Prostate gland (tissue), 2 donors: ENCODE measurements at regions not wholly inside any gene's neighbourhood (a gene's known extent, or its start where the extent isn't known, plus 50 kb on each side); places are given as distances from the start of the nearest gene placed in this dataset.
"Not testable (repeated sequence)": the region's sequence is repeated elsewhere in the genome, so short reads cannot be mapped to it uniquely, and the experiment has no call there.

Source experiments
- POLR2A ChIP-seq: fragments of 450-650 bp; IDR thresholded peaks from one replicate; pipeline ENCODE4 v1.6.1; 2016; ENCODE audit warnings: antibody characterized with exemption, mild to moderate bottlenecking
- TF ChIP-seq, protein P1 (sequence below), 4 experiments: fragments of 200-600 bp in 2 of 4; fragments of 450-650 bp in 2 of 4; sonication (generic) in 2 of 4; IDR thresholded peaks; 1 replicate in 3 of 4; 2 replicates in 1 of 4; pipeline ENCODE4 v1.5.1; 2016 to 2019; ENCODE audit warnings: antibody characterized with exemption in 4 of 4, mild to moderate bottlenecking in 2 of 4, moderate library complexity in 2 of 4

GRCh38 chr1:120624565-120625064, 99.1 kb upstream of the NBPF26 start:
- TF ChIP-seq, protein P1, sequence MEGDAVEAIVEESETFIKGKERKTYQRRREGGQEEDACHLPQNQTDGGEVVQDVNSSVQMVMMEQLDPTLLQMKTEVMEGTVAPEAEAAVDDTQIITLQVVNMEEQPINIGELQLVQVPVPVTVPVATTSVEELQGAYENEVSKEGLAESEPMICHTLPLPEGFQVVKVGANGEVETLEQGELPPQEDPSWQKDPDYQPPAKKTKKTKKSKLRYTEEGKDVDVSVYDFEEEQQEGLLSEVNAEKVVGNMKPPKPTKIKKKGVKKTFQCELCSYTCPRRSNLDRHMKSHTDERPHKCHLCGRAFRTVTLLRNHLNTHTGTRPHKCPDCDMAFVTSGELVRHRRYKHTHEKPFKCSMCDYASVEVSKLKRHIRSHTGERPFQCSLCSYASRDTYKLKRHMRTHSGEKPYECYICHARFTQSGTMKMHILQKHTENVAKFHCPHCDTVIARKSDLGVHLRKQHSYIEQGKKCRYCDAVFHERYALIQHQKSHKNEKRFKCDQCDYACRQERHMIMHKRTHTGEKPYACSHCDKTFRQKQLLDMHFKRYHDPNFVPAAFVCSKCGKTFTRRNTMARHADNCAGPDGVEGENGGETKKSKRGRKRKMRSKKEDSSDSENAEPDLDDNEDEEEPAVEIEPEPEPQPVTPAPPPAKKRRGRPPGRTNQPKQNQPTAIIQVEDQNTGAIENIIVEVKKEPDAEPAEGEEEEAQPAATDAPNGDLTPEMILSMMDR (IDR thresholded peaks at IDR 0.05), result not testable (repeated sequence)
- not testable (repeated sequence) for TF ChIP-seq POLR2A
